ENCODE measurements at regions not wholly inside any gene's neighbourhood (a gene's known extent, or its start where the extent isn't known, plus 50 kb on each side); places are given as distances from the start of the nearest gene placed in this dataset.
"Not testable (repeated sequence)": the region's sequence is repeated elsewhere in the genome, so short reads cannot be mapped to it uniquely, and the experiment has no call there.

DNA sequence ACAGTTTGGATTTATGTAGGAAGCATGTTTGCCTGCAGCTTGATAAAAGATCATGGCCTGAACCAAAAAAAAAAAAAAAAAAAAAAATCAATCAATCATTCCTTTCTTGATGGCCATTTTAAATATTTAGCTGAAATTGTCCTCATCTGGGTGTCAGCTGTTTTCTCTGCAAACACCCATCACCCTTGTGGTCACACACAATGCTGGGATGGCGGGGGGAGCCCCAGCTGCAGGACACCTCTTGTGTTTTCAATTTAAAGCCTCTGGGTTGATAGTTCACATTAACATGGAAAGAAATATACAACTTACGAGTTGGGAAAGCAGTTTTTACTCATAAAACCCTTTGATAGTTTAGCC is 160.4 kb downstream of the ZFP64 start:
- no peak for TF ChIP-seq CTCF (IDR thresholded peaks at IDR 0.05)
- Histone ChIP-seq H3K4me1 (peaks cover 0 to 10% (median 4%) of the 10 kb centered on the region in 4 donors), H3K36me3 (no peaks in the 10 kb centered on the region), H3K9me3 (no peaks in the 10 kb centered on the region), H3K27ac (no peak overlapping the region), H3K27me3 (no peaks in the 10 kb centered on the region), H3K4me3 (no peak overlapping the region)
- intact Hi-C loops (cut with DNase I; ENCODE audit: low total_unique reads) = no loop called here
- DNase-seq = no peak

- peaks cover 0 to 10% (median 4%) of the 10 kb centered on the region in 4 donors for H3K4me1 ChIP-seq
- H3K9me3 ChIP-seq; intact Hi-C loops (cut with DNase I; ENCODE audit: low total_unique reads); H3K27ac ChIP-seq; H3K36me3 ChIP-seq; DNase-seq; H3K27me3 ChIP-seq; H3K4me3 ChIP-seq: not testable (repeated sequence)
Observed at GRCh38 chr20:52029129-52029528, 162.4 kb downstream of the ZFP64 start.

GRCh38 chr20:52025938-52026337 is 165.6 kb downstream of the ZFP64 start:
- Histone ChIP-seq H3K27me3 (no peaks in the 10 kb centered on the region), H3K9me3 (no peaks in the 10 kb centered on the region), H3K36me3 (no peaks in the 10 kb centered on the region), H3K4me3 (no peak overlapping the region), H3K4me1 (no peaks in the 10 kb centered on the region), H3K27ac (no peak overlapping the region)
- no peak for DNase-seq
- no peak for TF ChIP-seq CTCF (IDR thresholded peaks at IDR 0.05)
- intact Hi-C loops (cut with DNase I; ENCODE audit: low total_unique reads) = no loop called here

DNA sequence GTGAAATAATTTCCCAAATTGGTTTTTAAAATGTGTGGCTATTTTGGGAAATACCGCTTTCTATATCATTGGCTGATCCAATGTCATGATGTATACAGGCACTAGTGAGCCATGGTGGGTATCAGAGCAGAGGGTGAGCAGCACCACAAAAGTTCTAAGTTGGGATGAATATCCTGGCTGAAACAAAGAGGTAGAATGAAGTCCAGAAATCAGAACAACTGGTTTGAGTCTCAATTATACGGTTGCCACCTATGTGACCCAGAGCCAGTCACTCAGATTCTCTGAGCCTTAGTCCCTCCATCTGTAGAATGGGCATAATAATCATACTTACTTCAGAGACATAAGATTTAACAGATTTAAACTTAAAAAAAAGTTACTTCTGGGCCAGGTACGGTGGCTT is 172.3 kb downstream of the ZFP64 start:
- no peak for DNase-seq
- TF ChIP-seq CTCF (IDR thresholded peaks at IDR 0.05) = no peak
- Histone ChIP-seq H3K9me3 (no peaks in the 10 kb centered on the region), H3K4me1 (no peaks in the 10 kb centered on the region), H3K27ac (no peak overlapping the region), H3K4me3 (no peak overlapping the region), H3K36me3 (no peaks in the 10 kb centered on the region), H3K27me3 (no peaks in the 10 kb centered on the region)
- intact Hi-C loops (cut with DNase I; ENCODE audit: low total_unique reads) = no loop called here

DNA sequence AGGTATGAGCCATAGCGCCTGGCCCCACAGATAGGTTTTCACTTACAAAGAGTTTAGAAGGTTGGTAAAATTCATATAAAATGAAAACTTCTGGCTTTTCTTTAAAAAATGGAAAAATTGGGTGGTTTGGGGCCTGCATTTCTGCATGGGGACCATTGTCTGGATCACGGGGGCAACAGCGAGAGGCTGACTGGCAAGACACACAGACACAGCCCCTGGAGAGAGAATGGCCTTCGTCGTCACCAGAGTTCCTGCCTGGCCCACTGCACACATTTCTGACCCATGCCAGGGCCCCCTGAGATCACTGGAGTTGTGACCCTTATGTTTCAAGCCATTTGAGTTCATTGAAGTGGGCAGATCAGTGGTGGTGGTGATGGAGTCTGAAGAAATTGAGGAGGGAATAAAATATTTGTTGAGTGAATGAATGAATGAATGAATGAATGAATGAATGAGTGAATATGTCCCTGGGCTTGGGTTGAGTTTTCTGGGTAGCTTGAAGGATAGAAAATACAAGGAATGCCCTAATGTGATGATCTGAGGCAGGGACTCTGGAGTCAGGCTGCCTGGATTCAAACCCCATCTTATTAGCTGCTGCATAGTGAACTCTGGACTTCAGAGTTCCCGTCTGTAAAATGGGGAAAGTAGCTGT is 173.8 kb downstream of the ZFP64 start:
- TF ChIP-seq CTCF (IDR thresholded peaks at IDR 0.05) = no peak
- Histone ChIP-seq H3K9me3 (no peaks in the 10 kb centered on the region), H3K4me1 (no peaks in the 10 kb centered on the region), H3K36me3 (no peaks in the 10 kb centered on the region), H3K27ac (no peak overlapping the region), H3K4me3 (no peak overlapping the region), H3K27me3 (no peaks in the 10 kb centered on the region)
- DNase-seq = no peak
- intact Hi-C loops (cut with DNase I; ENCODE audit: low total_unique reads) = no loop called here

- peaks cover 0 to 7% (median 0%) of the 10 kb centered on the region in 3 donors for H3K9me3 ChIP-seq
- no peaks in the 10 kb centered on the region for H3K4me1 ChIP-seq
- H3K36me3 ChIP-seq = no peaks in the 10 kb centered on the region
- intact Hi-C loops (cut with DNase I; ENCODE audit: low total_unique reads) = no loop called here
- no peak overlapping the region for H3K27ac ChIP-seq
- no peaks in the 10 kb centered on the region for H3K27me3 ChIP-seq
- no peak for DNase-seq
- TF ChIP-seq CTCF (IDR thresholded peaks at IDR 0.05) = no peak
- H3K4me3 ChIP-seq = no peak overlapping the region
Observed at GRCh38 chr20:52016022-52016421, 175.6 kb downstream of the ZFP64 start.
